EH (cell line): ENCODE measurements at regions not wholly inside any gene's neighbourhood (a gene's known extent, or its start where the extent isn't known, plus 50 kb on each side); places are given as distances from the start of the nearest gene placed in this dataset.
"Not testable (repeated sequence)": the region's sequence is repeated elsewhere in the genome, so short reads cannot be mapped to it uniquely, and the experiment has no call there.

ENCODE experiments used
- DNase-seq: peaks from one replicate; pipeline ENCODE4 v3.0.0-alpha.2; 2015; ENCODE audit warnings: low read depth

DNA sequence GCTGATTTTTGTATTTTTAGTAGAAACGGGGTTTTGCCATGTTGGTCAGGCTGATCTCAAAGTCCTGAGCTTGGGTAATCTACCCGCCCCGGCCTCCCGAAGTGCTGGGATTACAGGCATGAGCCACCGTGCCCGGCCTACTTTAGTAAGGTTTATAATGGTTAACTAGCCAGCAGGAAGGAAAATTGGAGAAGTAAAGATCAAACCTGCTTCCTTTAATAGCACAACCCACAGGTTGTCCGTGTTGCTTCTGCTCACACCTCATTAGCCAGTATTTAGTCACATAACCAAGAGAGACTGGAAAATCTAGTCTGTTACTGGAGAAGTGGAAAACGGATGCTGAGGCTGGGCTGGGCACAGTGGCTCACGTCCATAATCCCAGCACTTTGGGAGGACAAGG, 51.9 kb upstream of the TBL1XR1 start:
- no peak for DNase-seq

DNA sequence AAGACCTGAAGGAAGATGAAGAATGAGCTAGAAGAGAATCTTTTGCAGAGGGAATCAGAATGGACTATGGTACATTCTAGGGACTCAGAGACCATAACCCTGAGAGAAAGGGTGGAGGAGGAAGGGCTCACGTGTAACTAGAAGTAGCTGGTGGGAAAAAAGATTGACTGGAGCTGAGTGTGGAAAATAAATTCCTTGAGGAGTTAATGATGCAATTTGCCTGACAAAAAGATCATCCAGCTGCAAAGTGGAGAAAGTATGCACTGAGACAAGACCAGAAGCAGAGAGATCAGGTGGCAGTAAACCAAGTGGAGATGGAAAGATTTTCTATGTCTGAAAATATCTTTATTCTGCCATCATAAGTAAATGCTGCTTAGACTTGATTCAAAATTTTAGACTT, 52.9 kb upstream of the TBL1XR1 start:
- no peak for DNase-seq

DNA sequence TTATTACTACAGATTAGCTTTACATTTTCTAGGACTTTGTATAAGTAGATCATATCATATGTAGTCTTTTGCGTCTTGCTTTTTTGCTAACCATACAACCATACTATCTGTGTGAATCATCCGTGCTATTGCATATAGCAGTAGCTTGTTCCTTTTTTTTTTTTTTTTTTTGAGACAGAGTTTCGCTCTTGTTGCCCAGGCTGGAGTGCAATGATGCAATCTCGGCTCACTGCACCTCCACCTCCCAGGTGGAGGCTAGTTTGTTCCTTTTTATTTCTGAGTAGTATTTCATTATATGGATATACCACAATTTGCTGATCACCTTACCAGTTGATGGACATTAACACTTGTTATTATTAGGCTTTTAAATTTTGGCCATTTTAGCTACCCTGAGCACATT, 54.5 kb upstream of the TBL1XR1 start:
- DNase-seq: no peak

- DNase-seq: peak; percentile 18
Measured at GRCh38 chr3:177257006-177257405, 59.7 kb upstream of the TBL1XR1 start.

DNA sequence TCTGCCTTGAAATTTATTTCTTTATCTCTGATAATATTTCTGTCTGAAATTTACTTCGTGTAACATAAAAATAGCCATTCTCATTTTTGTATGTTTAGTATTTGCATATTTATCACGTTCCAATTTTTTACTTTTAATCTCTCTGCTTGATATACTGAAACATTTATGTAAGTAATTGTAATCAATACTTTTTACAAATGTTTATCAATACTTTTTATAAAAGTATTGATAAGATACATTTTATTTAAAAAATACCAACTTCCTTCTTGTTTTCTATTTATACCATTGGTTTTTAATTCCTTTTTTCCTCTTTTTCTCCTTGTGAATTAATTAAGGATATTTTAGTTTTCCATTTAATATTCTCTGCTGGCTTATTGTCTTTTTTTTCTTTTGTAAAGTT, 60.3 kb upstream of the TBL1XR1 start:
- DNase-seq: no peak

DNA sequence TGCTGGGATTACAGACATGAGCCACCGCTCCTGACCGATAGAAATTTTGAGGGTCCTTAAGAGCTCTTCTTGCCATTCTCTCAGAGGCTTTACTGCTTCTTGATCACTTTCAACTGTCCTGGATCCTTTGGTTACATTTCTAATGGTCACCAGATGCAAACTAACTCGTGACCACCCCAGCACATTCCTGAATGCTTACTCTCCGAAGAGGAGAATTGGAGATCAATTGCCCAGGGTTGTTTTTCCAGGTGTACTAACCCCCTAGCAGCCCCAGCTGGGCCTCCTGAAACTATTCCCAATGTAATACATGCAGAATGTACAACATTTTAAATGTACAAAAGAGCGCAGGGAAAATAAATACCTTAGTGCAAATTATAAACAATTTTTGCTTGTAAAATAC, 65.1 kb upstream of the TBL1XR1 start:
- peak; percentile 30 for DNase-seq

DNA sequence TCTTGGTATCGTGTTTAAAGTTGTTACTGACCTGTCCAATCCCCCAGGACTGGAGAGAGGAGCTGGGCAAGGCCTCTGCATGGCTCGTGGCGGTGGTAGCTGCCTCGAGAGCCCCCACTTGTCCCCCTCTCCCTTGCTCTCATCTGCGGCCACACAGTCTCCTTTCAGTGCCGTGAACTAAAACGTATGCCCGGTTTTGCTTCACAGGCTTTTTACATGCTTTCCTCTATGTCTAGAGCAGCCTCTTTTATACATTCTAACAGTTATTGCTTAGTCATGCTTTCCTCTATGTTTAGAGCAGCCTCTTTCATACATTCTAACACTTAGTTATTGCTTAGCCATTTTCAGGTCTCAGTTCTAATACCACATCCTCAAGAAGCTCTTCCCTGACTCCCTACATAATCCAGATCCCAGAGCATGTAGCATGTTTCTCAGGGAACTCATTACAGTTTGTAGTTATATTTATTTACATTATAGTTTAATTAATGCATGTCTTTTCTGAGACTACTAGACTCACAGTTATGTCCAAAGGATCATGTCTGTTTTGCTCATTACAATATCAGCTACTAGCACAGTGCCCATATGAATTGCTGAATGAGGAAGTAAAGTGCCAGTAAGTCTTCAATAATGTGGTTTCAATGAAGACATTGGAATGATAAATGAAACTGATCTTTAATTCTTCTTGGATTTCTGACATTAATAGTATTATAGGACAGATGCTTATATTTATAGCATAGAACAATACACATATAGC, 66.5 kb upstream of the TBL1XR1 start:
- DNase-seq: peak; percentile 40

- DNase-seq: not testable (repeated sequence)
Measured at GRCh38 chr3:177271811-177272501, 74.7 kb upstream of the TBL1XR1 start.

DNA sequence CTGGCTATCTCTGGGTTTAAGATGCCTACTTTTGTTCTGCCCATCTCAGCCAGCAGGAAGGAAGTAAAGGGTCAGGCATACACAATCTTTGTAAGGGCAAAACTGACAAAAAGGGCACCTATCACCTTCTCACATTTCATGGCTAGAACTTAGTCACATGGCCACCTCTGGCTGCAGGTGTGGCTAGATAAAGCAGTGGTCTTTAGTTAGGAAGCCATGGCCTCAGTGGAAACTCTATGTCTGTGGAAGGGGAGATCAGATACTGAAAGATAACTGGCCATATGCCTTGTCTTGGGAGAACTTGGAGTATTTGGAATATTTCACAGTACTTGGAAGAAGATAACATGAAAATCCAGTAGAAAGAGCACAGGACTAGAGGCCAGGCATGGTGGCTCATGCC, 80.7 kb upstream of the TBL1XR1 start:
- DNase-seq: no peak

DNA sequence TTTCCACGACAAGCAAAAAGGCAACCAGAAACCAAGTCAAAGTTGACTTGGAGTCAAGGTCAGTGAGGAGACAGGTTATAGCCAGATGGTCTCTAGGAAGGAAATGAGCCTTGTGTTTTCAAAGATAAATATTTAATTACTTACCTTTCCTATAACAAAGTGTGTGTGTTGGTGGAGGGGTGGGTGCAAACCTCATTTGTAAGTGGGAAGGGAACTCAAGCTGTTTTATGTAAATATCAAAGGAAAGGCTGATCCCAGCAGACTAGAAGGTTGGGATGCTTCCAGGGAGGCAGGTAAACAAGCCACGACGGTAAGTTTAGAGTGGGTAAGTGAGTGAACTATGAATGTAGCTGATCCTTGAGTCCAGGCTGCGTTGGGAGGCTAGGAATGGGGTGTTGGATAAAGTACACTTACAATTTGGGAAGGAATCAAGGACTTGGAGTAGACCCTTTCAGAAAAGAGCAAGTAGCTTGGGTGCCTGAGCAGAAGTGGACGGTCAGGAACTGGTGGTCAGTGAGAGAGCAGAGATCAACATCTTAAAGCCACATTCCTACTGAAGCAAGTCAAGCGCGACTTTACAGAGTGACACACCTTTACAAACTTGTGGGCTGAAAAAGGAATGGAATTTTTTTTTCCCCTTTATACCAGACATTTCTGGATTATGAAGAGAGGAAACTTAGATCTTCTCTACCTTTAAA, 82.0 kb upstream of the TBL1XR1 start:
- DNase-seq: no peak

- DNase-seq: no peak
Measured at GRCh38 chr3:177281292-177282118, 84.2 kb upstream of the TBL1XR1 start.

DNA sequence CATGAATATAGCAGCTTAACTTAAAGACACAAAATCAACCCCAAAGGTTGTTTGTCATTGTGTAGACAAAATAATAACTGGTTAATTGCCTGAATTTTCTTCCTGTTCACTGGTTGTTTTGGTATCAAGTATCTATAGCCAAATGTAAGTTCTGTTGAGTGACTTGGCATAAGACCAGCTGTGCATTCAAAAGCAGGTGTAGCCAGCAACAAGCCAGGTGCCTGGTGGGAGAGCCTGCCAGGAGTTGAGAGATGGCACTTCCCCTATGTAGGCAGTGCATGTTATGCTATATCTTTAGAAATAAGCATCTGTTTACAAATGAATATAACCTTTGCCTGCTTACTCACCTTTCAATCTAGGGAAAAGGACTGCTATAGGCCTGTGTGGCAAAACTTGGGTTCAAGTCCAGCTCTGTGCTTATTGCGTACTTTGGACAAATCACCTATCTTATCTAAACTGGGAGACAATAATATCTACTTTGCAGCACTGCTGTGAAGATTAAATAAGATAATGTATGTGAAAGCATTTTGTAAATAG, 84.9 kb upstream of the TBL1XR1 start:
- no peak for DNase-seq

GRCh38 chr3:177283983-177284382, 86.7 kb upstream of the TBL1XR1 start:
- no peak for DNase-seq

DNA sequence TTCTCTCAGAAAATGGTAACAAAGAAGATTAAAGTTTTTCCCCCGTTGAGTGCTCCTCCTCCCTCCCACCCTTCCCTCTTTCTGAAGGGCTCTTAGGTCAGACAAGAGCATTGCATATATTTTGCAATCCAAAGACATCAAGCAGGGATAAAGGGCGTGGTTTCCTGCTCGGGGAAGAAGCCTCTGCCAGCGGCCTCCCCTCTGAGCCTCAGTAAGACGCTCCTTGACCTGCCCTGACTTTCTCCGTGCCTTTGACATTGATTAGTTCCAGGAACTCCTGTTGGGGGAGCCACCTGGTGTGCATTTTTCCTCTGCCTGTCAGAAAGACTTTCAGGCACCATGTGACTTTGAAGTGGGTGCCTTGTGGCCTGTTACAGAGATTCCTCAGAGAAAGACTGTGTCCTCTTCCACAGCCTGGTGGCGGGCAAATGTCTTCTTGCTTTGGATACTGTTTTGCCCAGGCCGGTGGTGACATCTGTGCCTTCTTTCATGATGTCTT, 87.2 kb upstream of the TBL1XR1 start:
- DNase-seq: peak; percentile 61

DNA sequence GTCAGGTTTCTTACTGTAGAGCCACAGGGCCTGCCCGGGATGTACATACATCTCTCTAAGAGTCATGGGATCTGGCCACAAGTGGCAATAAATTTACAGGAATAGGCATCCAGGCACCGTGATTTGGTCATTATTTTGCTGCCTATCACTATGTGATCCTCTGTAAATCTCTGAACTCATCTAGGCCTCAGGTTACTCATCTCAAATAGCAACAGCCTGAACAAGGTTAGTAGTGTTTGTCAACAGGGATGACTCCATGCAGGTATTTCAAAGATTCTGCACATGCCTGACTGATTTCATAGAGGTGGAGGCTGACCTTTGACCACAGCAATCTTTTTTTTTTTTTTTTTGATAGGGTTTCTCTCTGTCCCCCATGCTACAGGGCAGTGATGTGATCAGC, 88.8 kb upstream of the TBL1XR1 start:
- DNase-seq: no peak

DNA sequence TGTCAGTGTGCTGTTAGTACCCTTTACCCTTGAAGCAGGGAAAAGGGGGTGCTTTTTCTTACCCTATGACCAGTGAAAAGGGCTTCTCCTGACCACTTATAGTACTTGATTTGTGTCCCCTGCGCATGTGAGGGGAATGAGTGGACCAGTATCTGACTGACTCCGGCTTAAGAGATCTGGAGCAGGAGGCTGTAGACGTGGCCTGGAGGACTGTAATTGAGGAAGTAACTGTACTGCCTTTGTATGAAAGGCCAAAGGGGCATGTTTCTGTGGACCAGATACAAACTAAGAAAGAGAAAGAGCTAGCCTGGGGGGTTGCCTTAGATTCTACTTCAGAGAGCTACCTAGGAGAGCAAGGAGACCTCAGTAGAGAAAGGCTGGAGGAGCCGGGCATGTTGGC, 89.9 kb upstream of the TBL1XR1 start:
- no peak for DNase-seq

GRCh38 chr3:177290633-177291032, 93.4 kb upstream of the TBL1XR1 start:
- no peak for DNase-seq

DNA sequence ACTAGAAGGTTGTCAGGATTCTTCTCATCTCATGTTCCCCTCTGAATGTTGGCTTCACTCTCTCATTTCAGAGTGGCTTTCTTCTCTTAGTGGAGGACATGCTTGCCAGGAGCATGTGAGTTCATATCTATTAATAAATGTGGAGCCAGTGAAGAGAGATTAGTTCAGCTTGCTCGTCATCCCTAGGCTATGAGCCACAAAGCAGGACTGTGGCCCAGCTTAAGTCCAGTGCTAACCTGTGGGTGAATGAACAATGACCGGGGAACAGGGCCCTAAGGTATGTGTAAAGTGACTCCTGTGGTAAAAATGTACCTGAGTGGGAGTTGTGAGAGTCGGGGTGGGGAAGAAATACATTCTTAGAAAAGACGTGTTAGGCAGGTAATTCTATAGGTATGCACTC, 96.9 kb upstream of the TBL1XR1 start:
- peak; percentile 45 for DNase-seq

DNA sequence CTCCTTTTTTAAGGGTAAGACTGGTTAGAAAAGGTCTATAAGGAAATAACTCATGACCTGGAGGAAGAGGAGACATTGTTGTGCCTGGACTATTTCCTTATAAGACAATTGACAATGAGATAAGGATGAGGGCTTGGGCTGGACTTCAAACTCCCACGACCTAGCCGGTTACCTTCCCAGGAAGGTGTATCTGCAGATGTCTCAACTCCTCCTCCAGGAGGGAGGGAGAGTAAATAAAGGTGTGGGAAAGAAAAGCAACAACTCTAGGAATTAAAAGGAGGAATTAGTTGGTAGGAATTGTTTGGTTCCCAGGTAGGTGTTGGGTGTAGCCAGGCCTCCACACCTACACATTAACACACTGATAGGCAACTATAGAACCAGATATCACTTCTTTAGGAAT, 97.8 kb upstream of the TBL1XR1 start:
- no peak for DNase-seq

DNA sequence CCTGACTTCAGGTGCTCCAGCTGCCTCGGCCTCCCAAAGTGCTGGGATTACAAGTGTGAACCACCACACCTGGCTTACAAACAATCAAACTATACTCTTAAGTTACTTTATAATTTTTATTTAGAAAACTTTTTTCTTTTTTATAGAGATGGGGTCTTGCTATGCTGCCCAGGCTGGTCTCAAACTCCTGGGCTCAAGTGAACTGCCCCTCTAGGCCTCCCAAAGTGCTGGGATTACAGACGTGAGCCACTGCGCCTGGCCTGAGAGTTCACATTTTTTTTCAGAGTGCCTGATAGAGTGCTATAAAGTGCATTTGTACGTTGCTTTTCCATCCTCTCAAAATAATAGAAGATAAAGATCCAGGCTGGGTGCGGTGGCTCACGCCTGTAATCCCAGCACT, 102.0 kb upstream of the TBL1XR1 start:
- no peak for DNase-seq

DNA sequence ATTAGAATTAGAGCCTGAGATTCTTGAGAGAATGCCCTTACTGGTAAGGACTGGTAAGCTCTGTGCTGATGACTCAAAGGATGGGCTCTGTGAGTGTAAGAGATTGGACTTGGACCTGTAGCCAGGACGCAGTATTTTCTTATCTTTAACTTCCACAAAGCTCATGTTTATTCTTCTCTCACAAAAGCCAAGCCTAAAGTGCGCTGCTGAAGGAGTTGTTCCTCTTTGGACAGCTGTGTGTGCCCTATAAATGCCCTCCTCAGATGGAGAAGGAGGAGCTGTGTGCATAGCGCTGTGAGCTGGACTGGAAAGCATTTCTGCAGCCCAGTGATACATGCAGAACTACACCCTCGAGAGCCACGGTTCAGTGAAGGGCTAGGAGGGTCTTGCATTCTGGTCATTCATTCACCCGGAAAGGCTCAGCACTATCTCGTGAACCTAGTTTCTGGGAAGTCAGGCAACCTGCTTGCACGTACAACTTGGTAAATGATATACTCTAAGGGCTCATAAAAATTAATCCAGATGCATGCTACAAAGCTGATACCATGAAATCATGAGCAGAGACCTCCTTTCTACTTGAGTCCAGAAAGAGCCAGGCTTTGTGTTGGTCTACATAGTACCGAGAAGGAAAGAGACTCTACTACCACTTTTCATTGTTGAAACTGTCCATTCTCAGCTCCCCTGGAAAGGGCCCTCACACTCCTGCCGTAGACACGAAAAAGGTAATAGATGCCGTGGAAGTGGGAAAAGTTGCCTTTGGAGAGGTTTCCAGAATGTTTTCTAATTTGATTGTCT, 103.0 kb upstream of the TBL1XR1 start:
- DNase-seq: peak; percentile 36
